Tibial nerve (tissue), 3 donors: ENCODE measurements at regions not wholly inside any gene's neighbourhood (a gene's known extent, or its start where the extent isn't known, plus 50 kb on each side); places are given as distances from the start of the nearest gene placed in this dataset.

ENCODE experiments used
- POLR2A ChIP-seq, 2 donors: fragments of 450-650 bp; IDR thresholded peaks; one replicate each; pipeline ENCODE4 v1.6.1; 2017; ENCODE audit warnings: antibody characterized with exemption in 2 of 2, mild to moderate bottlenecking in 2 of 2, moderate library complexity in 2 of 2
- TF ChIP-seq, protein P1 (sequence below), 5 experiments: fragments of 200-600 bp in 3 of 5; fragments of 450-650 bp in 2 of 5; sonication (generic) in 3 of 5; IDR thresholded peaks; one replicate each; pipeline ENCODE4 v1.5.1; 2016 to 2019; ENCODE audit warnings: antibody characterized with exemption in 5 of 5, mild to moderate bottlenecking in 3 of 5, moderate library complexity in 2 of 5

GRCh38 chrX:63453571-63453970 lies 102.4 kb upstream of the SPIN4 start:
- TF ChIP-seq, protein P1, sequence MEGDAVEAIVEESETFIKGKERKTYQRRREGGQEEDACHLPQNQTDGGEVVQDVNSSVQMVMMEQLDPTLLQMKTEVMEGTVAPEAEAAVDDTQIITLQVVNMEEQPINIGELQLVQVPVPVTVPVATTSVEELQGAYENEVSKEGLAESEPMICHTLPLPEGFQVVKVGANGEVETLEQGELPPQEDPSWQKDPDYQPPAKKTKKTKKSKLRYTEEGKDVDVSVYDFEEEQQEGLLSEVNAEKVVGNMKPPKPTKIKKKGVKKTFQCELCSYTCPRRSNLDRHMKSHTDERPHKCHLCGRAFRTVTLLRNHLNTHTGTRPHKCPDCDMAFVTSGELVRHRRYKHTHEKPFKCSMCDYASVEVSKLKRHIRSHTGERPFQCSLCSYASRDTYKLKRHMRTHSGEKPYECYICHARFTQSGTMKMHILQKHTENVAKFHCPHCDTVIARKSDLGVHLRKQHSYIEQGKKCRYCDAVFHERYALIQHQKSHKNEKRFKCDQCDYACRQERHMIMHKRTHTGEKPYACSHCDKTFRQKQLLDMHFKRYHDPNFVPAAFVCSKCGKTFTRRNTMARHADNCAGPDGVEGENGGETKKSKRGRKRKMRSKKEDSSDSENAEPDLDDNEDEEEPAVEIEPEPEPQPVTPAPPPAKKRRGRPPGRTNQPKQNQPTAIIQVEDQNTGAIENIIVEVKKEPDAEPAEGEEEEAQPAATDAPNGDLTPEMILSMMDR (IDR thresholded peaks at IDR 0.05), result no peak
- TF ChIP-seq POLR2A (IDR thresholded peaks at IDR 0.05), result no peak
